IMR-90 (cell line): ENCODE measurements at regions not wholly inside any gene's neighbourhood (a gene's known extent, or its start where the extent isn't known, plus 50 kb on each side); places are given as distances from the start of the nearest gene placed in this dataset.

Experiments used
- ATAC-seq: fragments of 200-7000 bp; cut with Tn5 transposase; 2 replicates; pipeline ENCODE4 v1.9.1; 2020; ENCODE audit warnings: low read depth, mild to moderate bottlenecking, moderate library complexity
- BruUV-seq: library from RNA; stranded (reverse); fragments of 400-500 nt; replicated peaks from 2 replicates; lab custom pipeline; 2021; lab: Mats Ljungman, UMichigan
- CTCF ChIA-PET: fragments of 300-600 bp; formaldehyde crosslinking; extraction: SDS; loops from one replicate; lab custom pipeline; 2021; ENCODE audit warnings: antibody characterized with exemption; lab: Yijun Ruan, JAX
- POLR2A ChIA-PET: fragments of 300-600 bp; sonication (Branson Sonifier 250); formaldehyde crosslinking; loops from one replicate; lab custom pipeline; 2022; ENCODE audit warnings: antibody characterized with exemption; ENCODE audit not compliant: unreplicated experiment; lab: Charles Lee
- DNase-seq: peaks from one replicate; pipeline ENCODE4 v3.0.0; 2013
- H2AFZ ChIP-seq: replicated peaks from 2 replicates; pipeline ENCODE3; 2013; ENCODE audit warnings: low read length, mild to moderate bottlenecking; ENCODE audit not compliant: poor library complexity
- H2AK5ac ChIP-seq: 2 replicates; pipeline ENCODE4 v1.6.1; 2013; ENCODE audit warnings: low read depth, low read length, inconsistent platforms
- H2AK9ac ChIP-seq: replicated peaks from 2 replicates; pipeline ENCODE3; 2013; ENCODE audit warnings: mild to moderate bottlenecking, low read depth, low read length, moderate library complexity; ENCODE audit not compliant: poor library complexity
- H2BK120ac ChIP-seq: 2 replicates; pipeline ENCODE4 v1.6.1; 2013; ENCODE audit warnings: low read depth, low read length, inconsistent platforms
- H2BK15ac ChIP-seq: 3 replicates; pipeline ENCODE4 v1.6.1; 2013; ENCODE audit warnings: low read depth, low read length, inconsistent platforms
- H2BK20ac ChIP-seq: 2 replicates; pipeline ENCODE4 v1.6.1; 2013; ENCODE audit warnings: low read depth, mild to moderate bottlenecking, inconsistent platforms, low read length, moderate library complexity
- H2BK5ac ChIP-seq: 2 replicates; pipeline ENCODE4 v1.6.1; 2013; ENCODE audit warnings: mild to moderate bottlenecking, low read depth, low read length, inconsistent platforms; ENCODE audit not compliant: poor library complexity, severe bottlenecking
- H3K14ac ChIP-seq: replicated peaks from 2 replicates; pipeline ENCODE4 v1.6.1; 2013; ENCODE audit warnings: low read depth, low read length, inconsistent platforms
- H3K18ac ChIP-seq: 2 replicates; pipeline ENCODE4 v1.6.1; 2013; ENCODE audit warnings: low read depth, low read length, control low read depth
- H3K23ac ChIP-seq: 2 replicates; pipeline ENCODE4 v1.6.1; 2013; ENCODE audit warnings: low read depth, low read length, inconsistent platforms
- H3K27ac ChIP-seq: 2 replicates; pipeline ENCODE4 v1.5.1; 2013; ENCODE audit warnings: mild to moderate bottlenecking, control low read depth, low read length; ENCODE audit not compliant: insufficient read depth
- H3K27me3 ChIP-seq: 2 replicates; pipeline ENCODE4 v1.6.1; 2013; ENCODE audit warnings: low read length; ENCODE audit not compliant: control insufficient read depth, insufficient read depth
- H3K36me3 ChIP-seq: 2 replicates; pipeline ENCODE4 v1.6.1; 2013; ENCODE audit warnings: low read length, mixed read lengths; ENCODE audit not compliant: control insufficient read depth, insufficient read depth
- H3K4ac ChIP-seq: 2 replicates; pipeline ENCODE4 v1.6.1; 2013; ENCODE audit warnings: low read depth, low read length, inconsistent platforms
- H3K4me1 ChIP-seq: 2 replicates; pipeline ENCODE4 v1.6.1; 2013; ENCODE audit warnings: low read length, mixed read lengths; ENCODE audit not compliant: control insufficient read depth, insufficient read depth
- H3K4me2 ChIP-seq: 2 replicates; pipeline ENCODE4 v1.6.1; 2013; ENCODE audit warnings: low read depth, mild to moderate bottlenecking, control low read depth, low read length, moderate library complexity
- H3K4me3 ChIP-seq: 2 replicates; pipeline ENCODE4 v1.5.1; 2013; ENCODE audit warnings: low read depth, mild to moderate bottlenecking, control low read depth, low read length, moderate library complexity; ENCODE audit not compliant: insufficient read depth
- H3K56ac ChIP-seq: 2 replicates; pipeline ENCODE4 v1.6.1; 2013; ENCODE audit warnings: low read length, inconsistent platforms; ENCODE audit not compliant: insufficient read depth; ENCODE audit errors: extremely low read depth
- H3K79me1 ChIP-seq, 2 experiments: 2 replicates each; pipeline ENCODE4 v1.6.1; 2013; ENCODE audit warnings: low read length in 2 of 2, inconsistent platforms in 1 of 2, low read depth in 1 of 2
- H3K9ac ChIP-seq: 2 replicates; pipeline ENCODE4 v1.6.1; 2013; ENCODE audit warnings: low read depth, low read length, control low read depth
- H3K9me1 ChIP-seq: 2 replicates; pipeline ENCODE4 v1.6.1; 2013; ENCODE audit warnings: low read length, inconsistent platforms; ENCODE audit not compliant: insufficient read depth
- H3K9me3 ChIP-seq: 2 replicates; pipeline ENCODE4 v1.6.1; 2013; ENCODE audit warnings: low read length; ENCODE audit not compliant: control insufficient read depth, insufficient read depth
- H4K20me1 ChIP-seq: 2 replicates; pipeline ENCODE4 v1.6.1; 2013; ENCODE audit warnings: low read length, inconsistent platforms; ENCODE audit not compliant: insufficient read depth
- H4K5ac ChIP-seq: 2 replicates; pipeline ENCODE4 v1.6.1; 2013; ENCODE audit warnings: mild to moderate bottlenecking, low read depth, low read length, control low read depth
- H4K8ac ChIP-seq, 2 experiments: 2 replicates each; pipeline ENCODE4 v1.6.1; 2013; ENCODE audit warnings: low read depth in 2 of 2, low read length in 2 of 2, control low read depth in 1 of 2, inconsistent platforms in 1 of 2
- H4K91ac ChIP-seq: 2 replicates; pipeline ENCODE4 v1.6.1; 2013; ENCODE audit warnings: low read depth, low read length, inconsistent platforms; ENCODE audit not compliant: insufficient read depth
- BHLHE40 ChIP-seq: fragments of 150-350 bp; IDR thresholded peaks from 2 replicates; pipeline ENCODE4 v1.6.1; 2016; ENCODE audit warnings: mild to moderate bottlenecking, low read depth, low read length
- CEBPB ChIP-seq: IDR thresholded peaks from 2 replicates; pipeline ENCODE4 v1.6.1; 2012; ENCODE audit warnings: low read depth, low read length, improper control_type of control experiment
- CHD1 ChIP-seq: IDR thresholded peaks from 2 replicates; pipeline ENCODE4 v1.6.1; 2012; ENCODE audit warnings: low read depth, low read length, improper control_type of control experiment
- FOS ChIP-seq: fragments of 150-350 bp; IDR thresholded peaks from 2 replicates; pipeline ENCODE4 v1.6.1; 2016; ENCODE audit warnings: low read depth, low read length
- MAFK ChIP-seq: IDR thresholded peaks from 2 replicates; pipeline ENCODE4 v1.6.1; 2012; ENCODE audit warnings: low read depth, low read length, improper control_type of control experiment
- MAZ ChIP-seq: IDR thresholded peaks from 2 replicates; pipeline ENCODE4 v1.6.1; 2012; ENCODE audit warnings: low read depth, mild to moderate bottlenecking, low read length, improper control_type of control experiment, moderate library complexity, borderline replicate concordance
- MXI1 ChIP-seq: IDR thresholded peaks from 2 replicates; pipeline ENCODE4 v1.6.1; 2012; ENCODE audit warnings: low read depth, mild to moderate bottlenecking, low read length, moderate library complexity, borderline replicate concordance
- NFE2L2 ChIP-seq: fragments of 150-350 bp; IDR thresholded peaks from 2 replicates; pipeline ENCODE4 v1.6.1; 2016; ENCODE audit warnings: low read depth, mild to moderate bottlenecking, low read length
- POLR2A ChIP-seq: IDR thresholded peaks from 2 replicates; pipeline ENCODE4 v1.6.1; 2012; ENCODE audit warnings: mild to moderate bottlenecking, low read depth, low read length
- RAD21 ChIP-seq: IDR thresholded peaks from 2 replicates; pipeline ENCODE4 v1.6.1; 2012; ENCODE audit warnings: low read length, improper control_type of control experiment
- RCOR1 ChIP-seq: IDR thresholded peaks from 2 replicates; pipeline ENCODE4 v1.6.1; 2012; ENCODE audit warnings: mild to moderate bottlenecking, low read length, improper control_type of control experiment; ENCODE audit not compliant: insufficient replicate concordance
- RFX5 ChIP-seq: IDR thresholded peaks from 2 replicates; pipeline ENCODE4 v1.8.0; 2012; ENCODE audit warnings: low read depth, mild to moderate bottlenecking, low read length, moderate library complexity
- SMC3 ChIP-seq: fragments of 150-350 bp; IDR thresholded peaks from 2 replicates; pipeline ENCODE4 v1.6.1; 2016; ENCODE audit warnings: low read depth, mild to moderate bottlenecking, antibody characterized with exemption, low read length, moderate library complexity
- WGBS, 2 experiments: methylation state at CpG; one replicate each; pipeline versions ENCODE4 v1.1.5 to v1.1.7; 2013; ENCODE audit warnings: missing lambda C conversion rate in 2 of 2; ENCODE audit not compliant: insufficient read length in 1 of 2; ENCODE audit errors: extremely low coverage in 2 of 2; 5-methylcytosine and 5-hydroxymethylcytosine counted together
- dilution Hi-C: fragments of 300-500 bp; cut with HindIII; formaldehyde crosslinking; loops from one replicate; pipeline ENCODE4 v1.14.3; 2018; ENCODE audit warnings: low sequenced_read_pairs; ENCODE audit not compliant: unreplicated experiment
- in situ Hi-C: fragments of 300-500 bp; cut with MboI; formaldehyde crosslinking; loops from 3 replicates; pipeline ENCODE4 v1.14.3; 2019; ENCODE audit warnings: low sequenced_read_pairs, inconsistent platforms, mixed read lengths
- intact Hi-C: fragments of 100-400 bp; cut with micrococcal nuclease; formaldehyde crosslinking; loops from 2 replicates; pipeline ENCODE4 v1.10.0; 2022
- TF ChIP-seq, protein P1 (sequence below): fragments of 150-350 bp; IDR thresholded peaks from 2 replicates; pipeline ENCODE4 v1.6.1; 2016; ENCODE audit warnings: low read depth, mild to moderate bottlenecking, low read length, moderate library complexity, borderline replicate concordance
- TF ChIP-seq, protein P2 (sequence below): conservative IDR thresholded peaks from 2 replicates; pipeline ENCODE4 v1.5.1; 2012; ENCODE audit warnings: mild to moderate bottlenecking, low read depth, low read length, improper control_type of control experiment
- TF ChIP-seq, protein P3 (sequence below): fragments of 150-350 bp; IDR thresholded peaks from 2 replicates; pipeline ENCODE4 v1.6.1; 2017; ENCODE audit warnings: mild to moderate bottlenecking, antibody characterized with exemption, low read length, low read depth

DNA sequence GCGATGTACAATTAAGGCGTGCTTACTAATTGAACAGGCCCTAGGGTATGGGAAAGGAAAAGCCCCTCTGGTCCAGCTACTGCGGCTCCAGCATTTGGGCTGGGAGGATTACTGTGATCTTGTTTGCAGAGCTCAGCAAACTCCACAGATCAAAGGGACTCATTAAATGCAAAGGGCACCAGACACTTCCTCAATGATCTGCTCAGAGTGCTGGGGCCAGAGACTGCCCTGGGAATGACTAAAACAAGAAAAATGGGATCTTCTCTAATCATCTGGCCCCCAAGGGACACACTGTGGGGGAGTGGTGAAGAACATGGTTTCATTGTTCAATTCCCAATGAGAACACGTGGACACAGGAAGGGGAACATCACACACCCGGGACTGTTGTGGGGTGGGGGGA is 85.0 kb downstream of the MARCHF4 start:
- H3K14ac ChIP-seq, result peak overlapping the region; percentile 72; the same call in 1 of the 2 replicates
- no peak overlapping the region for H2AK5ac ChIP-seq
- H3K18ac ChIP-seq, result no peak overlapping the region
- H3K9ac ChIP-seq, result no peak overlapping the region
- no peaks in the 10 kb centered on the region for H3K36me3 ChIP-seq
- no peak for TF ChIP-seq POLR2A
- TF ChIP-seq MAZ, result no peak
- no peak for TF ChIP-seq SMC3
- no peak for TF ChIP-seq FOS
- TF ChIP-seq, protein P1, sequence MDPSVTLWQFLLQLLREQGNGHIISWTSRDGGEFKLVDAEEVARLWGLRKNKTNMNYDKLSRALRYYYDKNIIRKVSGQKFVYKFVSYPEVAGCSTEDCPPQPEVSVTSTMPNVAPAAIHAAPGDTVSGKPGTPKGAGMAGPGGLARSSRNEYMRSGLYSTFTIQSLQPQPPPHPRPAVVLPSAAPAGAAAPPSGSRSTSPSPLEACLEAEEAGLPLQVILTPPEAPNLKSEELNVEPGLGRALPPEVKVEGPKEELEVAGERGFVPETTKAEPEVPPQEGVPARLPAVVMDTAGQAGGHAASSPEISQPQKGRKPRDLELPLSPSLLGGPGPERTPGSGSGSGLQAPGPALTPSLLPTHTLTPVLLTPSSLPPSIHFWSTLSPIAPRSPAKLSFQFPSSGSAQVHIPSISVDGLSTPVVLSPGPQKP, result no peak
- TF ChIP-seq BHLHE40, result no peak
- TF ChIP-seq CEBPB, result no peak
- TF ChIP-seq, protein P2, sequence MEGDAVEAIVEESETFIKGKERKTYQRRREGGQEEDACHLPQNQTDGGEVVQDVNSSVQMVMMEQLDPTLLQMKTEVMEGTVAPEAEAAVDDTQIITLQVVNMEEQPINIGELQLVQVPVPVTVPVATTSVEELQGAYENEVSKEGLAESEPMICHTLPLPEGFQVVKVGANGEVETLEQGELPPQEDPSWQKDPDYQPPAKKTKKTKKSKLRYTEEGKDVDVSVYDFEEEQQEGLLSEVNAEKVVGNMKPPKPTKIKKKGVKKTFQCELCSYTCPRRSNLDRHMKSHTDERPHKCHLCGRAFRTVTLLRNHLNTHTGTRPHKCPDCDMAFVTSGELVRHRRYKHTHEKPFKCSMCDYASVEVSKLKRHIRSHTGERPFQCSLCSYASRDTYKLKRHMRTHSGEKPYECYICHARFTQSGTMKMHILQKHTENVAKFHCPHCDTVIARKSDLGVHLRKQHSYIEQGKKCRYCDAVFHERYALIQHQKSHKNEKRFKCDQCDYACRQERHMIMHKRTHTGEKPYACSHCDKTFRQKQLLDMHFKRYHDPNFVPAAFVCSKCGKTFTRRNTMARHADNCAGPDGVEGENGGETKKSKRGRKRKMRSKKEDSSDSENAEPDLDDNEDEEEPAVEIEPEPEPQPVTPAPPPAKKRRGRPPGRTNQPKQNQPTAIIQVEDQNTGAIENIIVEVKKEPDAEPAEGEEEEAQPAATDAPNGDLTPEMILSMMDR, result no peak
- TF ChIP-seq CHD1, result no peak
- no peak for TF ChIP-seq NFE2L2
- no peak for TF ChIP-seq MXI1
- no peak for TF ChIP-seq RCOR1
- TF ChIP-seq RFX5, result no peak
- TF ChIP-seq RAD21, result no peak
- no peak for TF ChIP-seq MAFK
- TF ChIP-seq, protein P3, sequence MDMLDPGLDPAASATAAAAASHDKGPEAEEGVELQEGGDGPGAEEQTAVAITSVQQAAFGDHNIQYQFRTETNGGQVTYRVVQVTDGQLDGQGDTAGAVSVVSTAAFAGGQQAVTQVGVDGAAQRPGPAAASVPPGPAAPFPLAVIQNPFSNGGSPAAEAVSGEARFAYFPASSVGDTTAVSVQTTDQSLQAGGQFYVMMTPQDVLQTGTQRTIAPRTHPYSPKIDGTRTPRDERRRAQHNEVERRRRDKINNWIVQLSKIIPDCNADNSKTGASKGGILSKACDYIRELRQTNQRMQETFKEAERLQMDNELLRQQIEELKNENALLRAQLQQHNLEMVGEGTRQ, result no peak
- peaks cover 3 to 29% of the 10 kb centered on the region in 2 experiments; a peak in 3 of 4 replicates for H3K79me1 ChIP-seq
- dilution Hi-C loops, result no loop called here
- H2AK9ac ChIP-seq, result no peak overlapping the region
- CTCF ChIA-PET, result interaction anchor here (1.0 kb wide), 1 partner anchor 13 kb away, joined by 3 read pairs; no protein-coding TSS in a partner anchor
- H3K4me2 ChIP-seq, result no peak overlapping the region
- H4K5ac ChIP-seq, result no peak overlapping the region
- H4K20me1 ChIP-seq, result no peaks in the 10 kb centered on the region
- intact Hi-C loops, result no loop called here
- no peak overlapping the region for H2AFZ ChIP-seq
- no peaks in the 10 kb centered on the region for H3K9me3 ChIP-seq
- peaks cover 16% of the 10 kb centered on the region for H3K9me1 ChIP-seq
- H3K27ac ChIP-seq, result no peak overlapping the region
- ATAC-seq (peak; percentile 49), DNase-seq (no peak)
- H2BK5ac ChIP-seq, result no peak overlapping the region
- POLR2A ChIA-PET, result no interaction called here
- H3K56ac ChIP-seq, result no peak overlapping the region
- no peak overlapping the region for H4K91ac ChIP-seq
- H4K8ac ChIP-seq, result no peak overlapping the region
- H2BK15ac ChIP-seq, result no peak overlapping the region
- H3K4ac ChIP-seq, result no peak overlapping the region
- WGBS, 2 experiments, result no CpG with 5 or more reads among the region's 5 CpGs
- H3K4me3 ChIP-seq, result no peak overlapping the region
- 0 out of 2 replicates have a peak overlapping the region, but pooled peaks have one; percentile 29 for H3K23ac ChIP-seq
- H2BK120ac ChIP-seq, result no peak overlapping the region
- BruUV-seq, result no TSS peak
- H3K27me3 ChIP-seq, result no peaks in the 10 kb centered on the region
- no peak overlapping the region for H2BK20ac ChIP-seq
- in situ Hi-C loops, result no loop called here
- 0 out of 2 replicates have a peak, but pooled peaks cover 2% of the 10 kb centered on the region for H3K4me1 ChIP-seq
